Sigmoid colon (tissue), 4 donors: ENCODE measurements at regions not wholly inside any gene's neighbourhood (a gene's known extent, or its start where the extent isn't known, plus 50 kb on each side); places are given as distances from the start of the nearest gene placed in this dataset.

Experiments used
- EP300 ChIP-seq, 4 donors: sonication (generic); formaldehyde crosslinking; IDR thresholded peaks; one replicate each; pipeline ENCODE4 v1.6.1; 2017; ENCODE audit warnings: antibody characterized with exemption in 4 of 4
- POLR2A ChIP-seq, 2 donors: fragments of 450-650 bp; IDR thresholded peaks; one replicate each; pipeline ENCODE4 v1.6.1; 2016; ENCODE audit warnings: antibody characterized with exemption in 2 of 2, mild to moderate bottlenecking in 2 of 2, moderate library complexity in 2 of 2
- TF ChIP-seq, protein P1 (sequence below), 4 experiments: fragments of 450-650 bp in 3 of 4; fragments of 200-600 bp in 1 of 4; IDR thresholded peaks; one replicate each; pipeline ENCODE4 v1.5.1; 2016 to 2019; ENCODE audit warnings: antibody characterized with exemption in 4 of 4, mild to moderate bottlenecking in 3 of 4, moderate library complexity in 2 of 4

DNA sequence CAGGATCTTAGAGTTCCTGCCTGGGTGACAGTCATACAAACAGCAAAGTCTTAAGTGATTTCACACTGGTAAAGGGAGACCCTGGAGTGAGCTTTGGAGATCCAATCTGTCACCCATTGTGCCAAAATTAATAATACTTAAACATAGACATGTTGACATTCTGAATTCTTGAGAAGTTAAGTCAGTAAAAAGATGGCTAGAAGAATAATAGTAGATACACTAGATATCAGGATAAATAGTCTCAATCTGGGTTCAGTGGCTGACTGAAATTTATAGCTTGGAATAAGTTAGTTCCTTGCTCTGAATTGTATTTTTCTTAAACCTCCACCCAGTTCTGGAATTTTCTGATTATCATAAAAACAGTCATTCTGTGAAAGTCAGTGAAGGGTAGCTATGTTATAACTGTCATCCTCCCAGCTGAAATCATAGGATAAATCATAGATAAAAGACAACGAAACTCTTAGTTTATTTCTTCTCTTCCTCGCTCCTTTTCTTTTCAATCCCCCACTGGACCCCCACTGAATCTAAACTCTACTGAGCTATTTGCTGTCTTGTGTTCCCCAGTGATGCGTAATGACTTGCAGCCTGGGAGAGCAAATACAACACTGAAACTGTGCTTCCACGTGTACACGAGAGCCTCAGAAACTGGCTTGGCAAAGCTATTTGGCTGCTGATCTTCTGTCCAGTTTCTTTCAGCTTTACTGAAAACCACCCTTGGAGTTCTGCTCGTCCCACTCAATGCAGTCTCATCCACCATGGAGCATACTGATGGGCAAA lies 175.4 kb upstream of the TP63 start:
- TF ChIP-seq, protein P1, sequence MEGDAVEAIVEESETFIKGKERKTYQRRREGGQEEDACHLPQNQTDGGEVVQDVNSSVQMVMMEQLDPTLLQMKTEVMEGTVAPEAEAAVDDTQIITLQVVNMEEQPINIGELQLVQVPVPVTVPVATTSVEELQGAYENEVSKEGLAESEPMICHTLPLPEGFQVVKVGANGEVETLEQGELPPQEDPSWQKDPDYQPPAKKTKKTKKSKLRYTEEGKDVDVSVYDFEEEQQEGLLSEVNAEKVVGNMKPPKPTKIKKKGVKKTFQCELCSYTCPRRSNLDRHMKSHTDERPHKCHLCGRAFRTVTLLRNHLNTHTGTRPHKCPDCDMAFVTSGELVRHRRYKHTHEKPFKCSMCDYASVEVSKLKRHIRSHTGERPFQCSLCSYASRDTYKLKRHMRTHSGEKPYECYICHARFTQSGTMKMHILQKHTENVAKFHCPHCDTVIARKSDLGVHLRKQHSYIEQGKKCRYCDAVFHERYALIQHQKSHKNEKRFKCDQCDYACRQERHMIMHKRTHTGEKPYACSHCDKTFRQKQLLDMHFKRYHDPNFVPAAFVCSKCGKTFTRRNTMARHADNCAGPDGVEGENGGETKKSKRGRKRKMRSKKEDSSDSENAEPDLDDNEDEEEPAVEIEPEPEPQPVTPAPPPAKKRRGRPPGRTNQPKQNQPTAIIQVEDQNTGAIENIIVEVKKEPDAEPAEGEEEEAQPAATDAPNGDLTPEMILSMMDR (IDR thresholded peaks at IDR 0.05), result no peak
- TF ChIP-seq POLR2A (IDR thresholded peaks at IDR 0.05) (no peak), EP300 (IDR thresholded peaks at IDR 0.05) (no peak)
